Smooth muscle cell (in vitro differentiated cells): ENCODE measurements at regions not wholly inside any gene's neighbourhood (a gene's known extent, or its start where the extent isn't known, plus 50 kb on each side); places are given as distances from the start of the nearest gene placed in this dataset.

Experiments used
- DNase-seq: peaks from one replicate; lab custom pipeline; 2025; ENCODE audit not compliant: unreplicated experiment; lab: John Stamatoyannopoulos, UW
- H2AFZ ChIP-seq: fragments of 200-600 bp; sonication (generic); 2 replicates; pipeline ENCODE4 v1.6.0; 2016; ENCODE audit warnings: antibody characterized with exemption, low read depth, mild to moderate bottlenecking
- H3F3A ChIP-seq: fragments of 200-600 bp; sonication (generic); 2 replicates; pipeline ENCODE4 v1.6.0; 2017; ENCODE audit warnings: antibody characterized with exemption, low read depth
- H3K27ac ChIP-seq: fragments of 200-600 bp; sonication (generic); 2 replicates; pipeline ENCODE4 v1.5.1; 2016; ENCODE audit warnings: low read depth, mild to moderate bottlenecking
- H3K27me3 ChIP-seq: fragments of 200-600 bp; sonication (generic); 2 replicates; pipeline ENCODE4 v1.6.1; 2016; ENCODE audit warnings: low read depth, mild to moderate bottlenecking
- H3K36me3 ChIP-seq: fragments of 200-600 bp; sonication (generic); 2 replicates; pipeline ENCODE4 v1.5.1; 2016; ENCODE audit warnings: low read depth
- H3K4me1 ChIP-seq: fragments of 200-600 bp; sonication (generic); 2 replicates; pipeline ENCODE4 v1.5.1; 2016; ENCODE audit warnings: low read depth
- H3K4me2 ChIP-seq: fragments of 200-600 bp; sonication (generic); 2 replicates; pipeline ENCODE4 v1.6.0; 2016; ENCODE audit warnings: mild to moderate bottlenecking
- H3K4me3 ChIP-seq: fragments of 200-600 bp; sonication (generic); 2 replicates; pipeline ENCODE4 v1.5.1; 2016; ENCODE audit warnings: mild to moderate bottlenecking
- H3K79me2 ChIP-seq: fragments of 200-600 bp; sonication (generic); 2 replicates; pipeline ENCODE4 v1.6.0; 2016; ENCODE audit warnings: low read depth, mild to moderate bottlenecking
- H3K9ac ChIP-seq: fragments of 200-600 bp; sonication (generic); 2 replicates; pipeline ENCODE4 v1.6.0; 2016; ENCODE audit warnings: low read depth
- H3K9me3 ChIP-seq: fragments of 200-600 bp; sonication (generic); replicated peaks from 2 replicates; pipeline ENCODE4 v1.5.1; 2016; ENCODE audit warnings: low read depth
- H4K20me1 ChIP-seq: fragments of 200-600 bp; sonication (generic); 2 replicates; pipeline ENCODE4 v1.6.0; 2016; ENCODE audit warnings: low read depth
- CTCF ChIP-seq: fragments of 200-600 bp; sonication (generic); IDR thresholded peaks from 2 replicates; pipeline ENCODE4 v1.5.1; 2017; ENCODE audit warnings: borderline replicate concordance, mild to moderate bottlenecking, antibody characterized with exemption; ENCODE audit not compliant: insufficient read depth, poor library complexity, severe bottlenecking
- WGBS: methylation state at CpG from one replicate; pipeline ENCODE4 v1.1.7; 2016; ENCODE audit warnings: low lambda C conversion rate; 5-methylcytosine and 5-hydroxymethylcytosine counted together

GRCh38 chr19:30267332-30267731 lies 104.9 kb upstream of the ZNF536 start:
- no peak for TF ChIP-seq CTCF
- H3K9ac ChIP-seq = no peak overlapping the region
- no peaks in the 10 kb centered on the region for H3K79me2 ChIP-seq
- no peaks in the 10 kb centered on the region for H3F3A ChIP-seq
- no peak overlapping the region for H2AFZ ChIP-seq
- no peaks in the 10 kb centered on the region for H4K20me1 ChIP-seq
- H3K4me1 ChIP-seq = peaks cover 10% of the 10 kb centered on the region
- WGBS = 76% methylated on average over 3 of the region's 3 CpGs
- H3K36me3 ChIP-seq = no peaks in the 10 kb centered on the region
- no peak overlapping the region for H3K4me2 ChIP-seq
- no peak overlapping the region for H3K27ac ChIP-seq
- peaks cover 19% of the 10 kb centered on the region for H3K27me3 ChIP-seq
- DNase-seq = no peak
- H3K9me3 ChIP-seq = no peaks in the 10 kb centered on the region
- no peak overlapping the region for H3K4me3 ChIP-seq

GRCh38 chr19:30268601-30269000 lies 103.6 kb upstream of the ZNF536 start:
- Histone ChIP-seq H3K36me3 (no peaks in the 10 kb centered on the region), H4K20me1 (no peaks in the 10 kb centered on the region)

GRCh38 chr19:30269638-30270037 lies 102.5 kb upstream of the ZNF536 start:
- Histone ChIP-seq H3K9ac (no peak overlapping the region), H4K20me1 (no peaks in the 10 kb centered on the region), H3K4me1 (peaks cover 1% of the 10 kb centered on the region), H3K9me3 (no peaks in the 10 kb centered on the region), H2AFZ (no peak overlapping the region), H3K27me3 (peaks cover 19% of the 10 kb centered on the region), H3K4me3 (no peak overlapping the region), H3F3A (no peaks in the 10 kb centered on the region), H3K79me2 (no peaks in the 10 kb centered on the region), H3K27ac (no peak overlapping the region), H3K36me3 (no peaks in the 10 kb centered on the region), H3K4me2 (no peak overlapping the region)
- WGBS = 85% methylated on average over 9 of the region's 9 CpGs
- no peak for DNase-seq
- TF ChIP-seq CTCF = no peak

More at GRCh38 chr19:30268601-30269000, 103.6 kb upstream of the ZNF536 start:
- peaks cover 10% of the 10 kb centered on the region for H3K4me1 ChIP-seq
- no peaks in the 10 kb centered on the region for H3K9me3 ChIP-seq
- no peaks in the 10 kb centered on the region for H3K79me2 ChIP-seq
- no peak overlapping the region for H3K4me2 ChIP-seq
- H2AFZ ChIP-seq = no peak overlapping the region
- no peak overlapping the region for H3K9ac ChIP-seq
- no peaks in the 10 kb centered on the region for H3F3A ChIP-seq
- no peak overlapping the region for H3K4me3 ChIP-seq
- WGBS = 81% methylated on average over 9 of the region's 9 CpGs
- H3K27me3 ChIP-seq = peaks cover 19% of the 10 kb centered on the region
- H3K27ac ChIP-seq = no peak overlapping the region
- no peak for TF ChIP-seq CTCF
- DNase-seq = no peak

- 85% methylated on average over 5 of the region's 5 CpGs for WGBS
- peaks cover 9% of the 10 kb centered on the region for H3K4me1 ChIP-seq
These were observed 100.4 kb upstream of the ZNF536 start for GRCh38 chr19:30271816-30272215.

More at GRCh38 chr19:30271816-30272215, 100.4 kb upstream of the ZNF536 start:
- H3K79me2 ChIP-seq = no peaks in the 10 kb centered on the region
- H3K9me3 ChIP-seq = no peaks in the 10 kb centered on the region
- H3K4me3 ChIP-seq = no peak overlapping the region
- H3K27ac ChIP-seq = no peak overlapping the region
- no peaks in the 10 kb centered on the region for H3K36me3 ChIP-seq
- no peak overlapping the region for H3K4me2 ChIP-seq
- H3F3A ChIP-seq = no peaks in the 10 kb centered on the region
- no peak for DNase-seq
- H3K9ac ChIP-seq = no peak overlapping the region
- TF ChIP-seq CTCF = no peak
- H2AFZ ChIP-seq = no peak overlapping the region
- H4K20me1 ChIP-seq = no peaks in the 10 kb centered on the region
- H3K27me3 ChIP-seq = peaks cover 11% of the 10 kb centered on the region
